ENCODE measurements at regions not wholly inside any gene's neighbourhood (a gene's known extent, or its start where the extent isn't known, plus 50 kb on each side); places are given as distances from the start of the nearest gene placed in this dataset.

DNA sequence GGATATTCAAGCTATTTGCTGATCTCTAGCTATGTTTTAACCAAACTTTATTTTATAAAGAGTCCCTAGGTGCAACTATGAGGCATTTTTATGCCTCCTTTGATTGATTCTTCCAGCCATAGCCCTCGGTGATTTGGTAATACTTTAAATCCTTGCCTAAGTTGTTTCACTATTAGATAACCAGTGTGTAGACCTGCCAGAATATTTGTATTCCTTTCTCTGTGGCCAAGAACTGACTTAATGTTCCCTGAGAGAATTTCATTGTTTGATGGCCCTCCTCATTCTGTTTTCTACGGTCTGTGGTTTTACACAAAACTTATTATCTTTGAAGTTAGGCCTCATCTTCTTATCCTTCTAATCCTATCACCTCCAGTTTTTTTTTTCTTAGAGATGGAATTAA lies 109.7 kb upstream of the MDGA2 start (continued):
- TF ChIP-seq ZNF585B (tag by site-specific recombination; IDR thresholded peaks at IDR 0.05), result no peak
- no peak for TF ChIP-seq MZF1 (tag by site-specific recombination; IDR thresholded peaks at IDR 0.05; ENCODE audit: borderline replicate concordance)

DNA sequence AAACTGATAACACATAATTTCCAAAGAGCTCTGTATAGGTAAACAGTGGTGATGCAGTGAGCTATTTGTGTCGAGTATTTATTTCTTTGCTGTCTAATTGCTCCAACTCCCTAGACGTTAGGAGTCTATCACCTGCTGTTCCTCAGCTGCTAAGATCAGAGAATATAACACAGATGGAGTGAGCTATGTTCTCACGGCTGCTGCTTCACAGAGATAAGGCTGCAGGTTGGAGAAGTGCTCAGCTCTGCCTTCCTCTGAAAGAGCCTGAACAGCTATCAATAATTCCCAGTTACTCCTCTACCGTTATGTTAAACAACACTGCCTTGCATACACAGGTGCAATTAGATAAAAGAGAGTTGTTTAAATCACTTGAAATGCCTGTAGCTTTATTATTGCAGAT lies 103.2 kb upstream of the MDGA2 start:
- POLR2A ChIA-PET, result no interaction called here

DNA sequence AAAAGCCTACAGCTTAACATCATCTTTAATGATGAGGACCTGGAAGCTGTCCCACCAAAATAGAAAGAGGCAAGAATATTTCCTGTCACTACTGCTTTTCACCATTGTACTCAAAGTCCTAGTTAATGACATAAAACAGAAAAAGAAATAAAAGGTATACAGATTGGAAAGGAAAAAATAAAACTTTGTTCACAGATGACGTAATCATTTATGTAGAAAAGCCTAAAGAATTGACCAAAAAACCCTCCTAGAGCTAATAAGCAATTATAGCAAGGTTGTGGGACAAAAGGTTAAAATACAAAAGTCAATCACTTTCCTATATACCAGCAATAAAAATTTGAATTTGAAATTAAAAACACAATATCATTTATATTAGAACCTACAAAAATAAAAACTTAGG lies 97.2 kb upstream of the MDGA2 start:
- CTCF ChIA-PET, result no interaction called here
- no peak overlapping the region for H3K27ac ChIP-seq (ENCODE audit: extremely low read depth, low read depth, low read length)

More for the DNA sequence above, 103.2 kb upstream of the MDGA2 start:
- Histone ChIP-seq H3K27ac (ENCODE audit: extremely low read depth, low read depth, low read length) (no peak overlapping the region), H3K4me1 (ENCODE audit: control insufficient read depth, insufficient read depth, low read length) (no peaks in the 10 kb centered on the region), H3K9me3 (ENCODE audit: control insufficient read depth, insufficient read depth, low read depth, low read length) (no peaks in the 10 kb centered on the region), H3K4me3 (ENCODE audit: low read depth, low read length) (no peak overlapping the region), H3K36me3 (ENCODE audit: control insufficient read depth in 2 of 2, insufficient read depth in 1 of 2, low read length in 2 of 2) (no peaks in the 10 kb centered on the region)
- TF ChIP-seq ZNF248 (tag by site-specific recombination; IDR thresholded peaks at IDR 0.05) (no peak), ZNF2 (tag by site-specific recombination; IDR thresholded peaks at IDR 0.05) (no peak), ZNF664 (tag by site-specific recombination; IDR thresholded peaks at IDR 0.05) (no peak), ZNF341 (tag by site-specific recombination; IDR thresholded peaks at IDR 0.05; ENCODE audit: low read depth) (no peak), ZNF555 (tag by site-specific recombination; conservative IDR thresholded peaks at IDR 0.05) (no peak), HOXA7 (CRISPR knock-in tag; IDR thresholded peaks at IDR 0.05; ENCODE audit: borderline replicate concordance) (no peak), HOXD13 (CRISPR knock-in tag; IDR thresholded peaks at IDR 0.05; ENCODE audit: borderline replicate concordance) (no peak), ZNF169 (tag by site-specific recombination; IDR thresholded peaks at IDR 0.05) (no peak), SP2 (tag by site-specific recombination; IDR thresholded peaks at IDR 0.05) (no peak), ZXDB (tag by site-specific recombination; IDR thresholded peaks at IDR 0.05) (no peak), ZNF433 (tag by site-specific recombination; IDR thresholded peaks at IDR 0.05; ENCODE audit: low read depth) (no peak), ZNF629 (tag by site-specific recombination; IDR thresholded peaks at IDR 0.05) (no peak), ZNF791 (tag by site-specific recombination; IDR thresholded peaks at IDR 0.05) (no peak), ZIC2 (tag by site-specific recombination; IDR thresholded peaks at IDR 0.05) (no peak)
- TF ChIP-seq, protein P1, sequence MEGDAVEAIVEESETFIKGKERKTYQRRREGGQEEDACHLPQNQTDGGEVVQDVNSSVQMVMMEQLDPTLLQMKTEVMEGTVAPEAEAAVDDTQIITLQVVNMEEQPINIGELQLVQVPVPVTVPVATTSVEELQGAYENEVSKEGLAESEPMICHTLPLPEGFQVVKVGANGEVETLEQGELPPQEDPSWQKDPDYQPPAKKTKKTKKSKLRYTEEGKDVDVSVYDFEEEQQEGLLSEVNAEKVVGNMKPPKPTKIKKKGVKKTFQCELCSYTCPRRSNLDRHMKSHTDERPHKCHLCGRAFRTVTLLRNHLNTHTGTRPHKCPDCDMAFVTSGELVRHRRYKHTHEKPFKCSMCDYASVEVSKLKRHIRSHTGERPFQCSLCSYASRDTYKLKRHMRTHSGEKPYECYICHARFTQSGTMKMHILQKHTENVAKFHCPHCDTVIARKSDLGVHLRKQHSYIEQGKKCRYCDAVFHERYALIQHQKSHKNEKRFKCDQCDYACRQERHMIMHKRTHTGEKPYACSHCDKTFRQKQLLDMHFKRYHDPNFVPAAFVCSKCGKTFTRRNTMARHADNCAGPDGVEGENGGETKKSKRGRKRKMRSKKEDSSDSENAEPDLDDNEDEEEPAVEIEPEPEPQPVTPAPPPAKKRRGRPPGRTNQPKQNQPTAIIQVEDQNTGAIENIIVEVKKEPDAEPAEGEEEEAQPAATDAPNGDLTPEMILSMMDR (tag by site-specific recombination; IDR thresholded peaks at IDR 0.05), result no peak
- TF ChIP-seq, protein P2, sequence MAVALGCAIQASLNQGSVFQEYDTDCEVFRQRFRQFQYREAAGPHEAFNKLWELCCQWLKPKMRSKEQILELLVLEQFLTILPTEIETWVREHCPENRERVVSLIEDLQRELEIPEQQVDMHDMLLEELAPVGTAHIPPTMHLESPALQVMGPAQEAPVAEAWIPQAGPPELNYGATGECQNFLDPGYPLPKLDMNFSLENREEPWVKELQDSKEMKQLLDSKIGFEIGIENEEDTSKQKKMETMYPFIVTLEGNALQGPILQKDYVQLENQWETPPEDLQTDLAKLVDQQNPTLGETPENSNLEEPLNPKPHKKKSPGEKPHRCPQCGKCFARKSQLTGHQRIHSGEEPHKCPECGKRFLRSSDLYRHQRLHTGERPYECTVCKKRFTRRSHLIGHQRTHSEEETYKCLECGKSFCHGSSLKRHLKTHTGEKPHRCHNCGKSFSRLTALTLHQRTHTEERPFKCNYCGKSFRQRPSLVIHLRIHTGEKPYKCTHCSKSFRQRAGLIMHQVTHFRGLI (tag by site-specific recombination; IDR thresholded peaks at IDR 0.05), result no peak
- TF ChIP-seq, protein P3, sequence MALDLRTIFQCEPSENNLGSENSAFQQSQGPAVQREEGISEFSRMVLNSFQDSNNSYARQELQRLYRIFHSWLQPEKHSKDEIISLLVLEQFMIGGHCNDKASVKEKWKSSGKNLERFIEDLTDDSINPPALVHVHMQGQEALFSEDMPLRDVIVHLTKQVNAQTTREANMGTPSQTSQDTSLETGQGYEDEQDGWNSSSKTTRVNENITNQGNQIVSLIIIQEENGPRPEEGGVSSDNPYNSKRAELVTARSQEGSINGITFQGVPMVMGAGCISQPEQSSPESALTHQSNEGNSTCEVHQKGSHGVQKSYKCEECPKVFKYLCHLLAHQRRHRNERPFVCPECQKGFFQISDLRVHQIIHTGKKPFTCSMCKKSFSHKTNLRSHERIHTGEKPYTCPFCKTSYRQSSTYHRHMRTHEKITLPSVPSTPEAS (tag by site-specific recombination; IDR thresholded peaks at IDR 0.05), result no peak
- CTCF ChIA-PET, result interaction anchor here (0.6 kb wide), 1 partner anchor 622 kb away, joined by 3 read pairs; no protein-coding TSS in a partner anchor

More for the DNA sequence above, 97.2 kb upstream of the MDGA2 start:
- Histone ChIP-seq H3K4me1 (ENCODE audit: control insufficient read depth, insufficient read depth, low read length) (no peaks in the 10 kb centered on the region), H3K9me3 (ENCODE audit: control insufficient read depth, insufficient read depth, low read depth, low read length) (no peaks in the 10 kb centered on the region), H3K36me3 (ENCODE audit: control insufficient read depth in 2 of 2, insufficient read depth in 1 of 2, low read length in 2 of 2) (no peaks in the 10 kb centered on the region), H3K4me3 (ENCODE audit: low read depth, low read length) (no peak overlapping the region)
- TF ChIP-seq, protein P4, sequence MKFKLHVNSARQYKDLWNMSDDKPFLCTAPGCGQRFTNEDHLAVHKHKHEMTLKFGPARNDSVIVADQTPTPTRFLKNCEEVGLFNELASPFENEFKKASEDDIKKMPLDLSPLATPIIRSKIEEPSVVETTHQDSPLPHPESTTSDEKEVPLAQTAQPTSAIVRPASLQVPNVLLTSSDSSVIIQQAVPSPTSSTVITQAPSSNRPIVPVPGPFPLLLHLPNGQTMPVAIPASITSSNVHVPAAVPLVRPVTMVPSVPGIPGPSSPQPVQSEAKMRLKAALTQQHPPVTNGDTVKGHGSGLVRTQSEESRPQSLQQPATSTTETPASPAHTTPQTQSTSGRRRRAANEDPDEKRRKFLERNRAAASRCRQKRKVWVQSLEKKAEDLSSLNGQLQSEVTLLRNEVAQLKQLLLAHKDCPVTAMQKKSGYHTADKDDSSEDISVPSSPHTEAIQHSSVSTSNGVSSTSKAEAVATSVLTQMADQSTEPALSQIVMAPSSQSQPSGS (tag by site-specific recombination; IDR thresholded peaks at IDR 0.05; ENCODE audit: low read depth), result peak; percentile 57; the same call in 1 of the 2 replicates
- no peak for TF ChIP-seq ZNF23 (tag by site-specific recombination; IDR thresholded peaks at IDR 0.05; ENCODE audit: borderline replicate concordance)
- POLR2A ChIA-PET, result no interaction called here
